ENCODE measurements at regions not wholly inside any gene's neighbourhood (a gene's known extent, or its start where the extent isn't known, plus 50 kb on each side); places are given as distances from the start of the nearest gene placed in this dataset.

DNA sequence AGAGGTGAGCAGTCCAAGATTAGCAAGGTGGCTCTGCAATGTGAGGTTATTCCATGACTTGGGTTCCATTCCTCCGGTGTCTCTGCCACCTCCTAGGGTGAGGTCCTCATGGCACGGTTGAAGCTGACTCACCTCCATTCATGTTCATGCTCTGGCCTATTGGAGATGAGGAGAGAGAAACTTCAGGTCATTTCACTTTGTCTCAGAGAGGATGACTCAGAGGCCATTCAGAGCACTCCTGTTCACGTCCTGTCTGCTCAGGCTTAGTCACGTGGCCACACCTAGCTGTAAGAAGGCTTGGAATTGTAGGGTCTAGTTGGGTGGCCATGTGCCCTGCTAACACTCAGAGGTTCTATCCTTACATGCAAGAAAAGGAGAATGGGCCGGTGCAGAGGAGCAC is 67.5 kb upstream of the MBOAT2 start:
- H3K27me3 ChIP-seq (ENCODE audit: control insufficient read depth, insufficient read depth, low read length): no peaks in the 10 kb centered on the region
- H3K4me3 ChIP-seq (ENCODE audit: low read depth, low read length): no peak overlapping the region
- DNase-seq (ENCODE audit: low read depth): peak; percentile 97
- H3K36me3 ChIP-seq (ENCODE audit: control insufficient read depth, insufficient read depth, low read length): no peaks in the 10 kb centered on the region
- TF ChIP-seq CTCF (IDR thresholded peaks at IDR 0.05; ENCODE audit: insufficient read depth, low read length, poor library complexity, severe bottlenecking): no peak

- Histone ChIP-seq H3K4me3 (ENCODE audit: low read depth, low read length) (no peak overlapping the region), H3K27me3 (ENCODE audit: control insufficient read depth, insufficient read depth, low read length) (no peaks in the 10 kb centered on the region), H3K36me3 (ENCODE audit: control insufficient read depth, insufficient read depth, low read length) (no peaks in the 10 kb centered on the region)
- DNase-seq (ENCODE audit: low read depth): no peak
- TF ChIP-seq CTCF (IDR thresholded peaks at IDR 0.05; ENCODE audit: insufficient read depth, low read length, poor library complexity, severe bottlenecking): no peak
Observed at GRCh38 chr2:9069543-9069942, 66.1 kb upstream of the MBOAT2 start.

GRCh38 chr2:9065901-9066300 is 62.4 kb upstream of the MBOAT2 start:
- TF ChIP-seq CTCF (IDR thresholded peaks at IDR 0.05; ENCODE audit: insufficient read depth, low read length, poor library complexity, severe bottlenecking): no peak
- Histone ChIP-seq H3K4me3 (ENCODE audit: low read depth, low read length) (no peak overlapping the region), H3K36me3 (ENCODE audit: control insufficient read depth, insufficient read depth, low read length) (no peaks in the 10 kb centered on the region), H3K27me3 (ENCODE audit: control insufficient read depth, insufficient read depth, low read length) (no peaks in the 10 kb centered on the region)
- no peak for DNase-seq (ENCODE audit: low read depth)

DNA sequence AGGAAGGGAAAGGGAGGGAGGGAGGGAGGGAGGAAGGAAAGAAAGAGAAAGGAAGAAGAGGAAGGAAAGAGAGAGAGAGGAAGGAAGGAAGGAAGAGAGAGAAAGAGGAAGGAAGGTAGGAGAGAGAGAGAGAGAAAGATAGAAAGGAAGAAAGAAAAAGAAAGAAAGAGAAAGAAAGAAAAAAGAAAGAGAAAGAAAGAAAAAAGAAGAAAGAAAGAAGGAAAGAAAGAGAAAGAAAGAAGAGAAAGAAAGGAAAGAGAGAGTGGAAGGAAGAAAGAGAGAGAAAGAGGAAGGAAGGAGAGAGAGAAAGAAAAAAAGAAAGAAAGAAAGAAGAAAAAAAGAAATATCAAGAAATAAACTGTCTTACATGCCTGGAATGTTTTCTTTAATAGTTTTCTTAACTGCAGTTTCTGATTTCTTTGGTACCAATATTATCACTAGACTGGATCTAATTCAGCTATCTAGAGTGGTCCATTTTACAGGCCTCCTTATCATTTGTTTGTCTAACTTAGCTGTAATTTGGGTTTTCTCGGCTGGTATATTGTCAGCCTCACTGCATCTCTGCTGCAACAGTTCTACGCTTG is 59.6 kb upstream of the MBOAT2 start:
- no peak overlapping the region for H3K4me3 ChIP-seq (ENCODE audit: low read depth, low read length)
- H3K36me3 ChIP-seq (ENCODE audit: control insufficient read depth, insufficient read depth, low read length): no peaks in the 10 kb centered on the region
- DNase-seq (ENCODE audit: low read depth): no peak
- no peaks in the 10 kb centered on the region for H3K27me3 ChIP-seq (ENCODE audit: control insufficient read depth, insufficient read depth, low read length)
- no peak for TF ChIP-seq CTCF (IDR thresholded peaks at IDR 0.05; ENCODE audit: insufficient read depth, low read length, poor library complexity, severe bottlenecking)

GRCh38 chr2:9060819-9061218 is 57.3 kb upstream of the MBOAT2 start:
- DNase-seq (ENCODE audit: low read depth): no peak
- H3K27me3 ChIP-seq (ENCODE audit: control insufficient read depth, insufficient read depth, low read length): no peaks in the 10 kb centered on the region
- no peak for TF ChIP-seq CTCF (IDR thresholded peaks at IDR 0.05; ENCODE audit: insufficient read depth, low read length, poor library complexity, severe bottlenecking)
- H3K4me3 ChIP-seq (ENCODE audit: low read depth, low read length): no peak overlapping the region
- H3K36me3 ChIP-seq (ENCODE audit: control insufficient read depth, insufficient read depth, low read length): no peaks in the 10 kb centered on the region

Data from kidney epithelial cell (primary cell).